Panc1 (cell line): ENCODE measurements at regions not wholly inside any gene's neighbourhood (a gene's known extent, or its start where the extent isn't known, plus 50 kb on each side); places are given as distances from the start of the nearest gene placed in this dataset.

Experiments
- ATAC-seq: fragments of 200-7000 bp; cut with Tn5 transposase; 2 replicates; pipeline ENCODE4 v1.9.1; 2020; ENCODE audit warnings: mild to moderate bottlenecking, moderate library complexity
- BruUV-seq: library from RNA; stranded (reverse); fragments of 400-500 nt; replicated peaks from 2 replicates; lab custom pipeline; 2021; lab: Mats Ljungman, UMichigan
- CTCF ChIA-PET: fragments of 300-600 bp; sonication (Branson Sonifier 250); formaldehyde crosslinking; loops from one replicate; lab custom pipeline; 2022; ENCODE audit warnings: antibody characterized with exemption; lab: Charles Lee
- POLR2A ChIA-PET: fragments of 300-600 bp; sonication (Branson Sonifier 250); formaldehyde crosslinking; loops from one replicate; lab custom pipeline; 2022; ENCODE audit warnings: antibody characterized with exemption; lab: Charles Lee
- DNase-seq: peaks from one replicate; pipeline ENCODE4 v3.0.0-alpha.2; 2010; ENCODE audit warnings: low read depth, low spot score
- H3K27ac ChIP-seq: 2 replicates; pipeline ENCODE4 v1.5.1; 2011; ENCODE audit warnings: mild to moderate bottlenecking, low read length, inconsistent platforms
- H3K27me3 ChIP-seq: fragments of 200-500 bp; sonication (Bioruptor generic); 2 replicates; pipeline ENCODE4 v1.6.0; 2014; ENCODE audit warnings: low read length, inconsistent platforms; ENCODE audit not compliant: control insufficient read depth, insufficient read depth
- H3K36me3 ChIP-seq: fragments of 200-500 bp; sonication (Bioruptor generic); 2 replicates; pipeline ENCODE4 v1.5.1; 2014; ENCODE audit warnings: inconsistent platforms, mild to moderate bottlenecking, low read length, moderate library complexity; ENCODE audit not compliant: control insufficient read depth, insufficient read depth
- H3K4me1 ChIP-seq: 2 replicates; pipeline ENCODE4 v1.5.1; 2011; ENCODE audit warnings: inconsistent platforms, mild to moderate bottlenecking, low read length, moderate library complexity; ENCODE audit not compliant: control insufficient read depth, insufficient read depth
- H3K4me3 ChIP-seq, 2 experiments: 2 replicates each; pipeline ENCODE4 v1.5.1; 2011 to 2012; ENCODE audit warnings: low read depth in 2 of 2, low read length in 2 of 2, mild to moderate bottlenecking in 2 of 2, inconsistent platforms in 1 of 2, moderate library complexity in 1 of 2
- H3K9me3 ChIP-seq: fragments of 200-500 bp; sonication (Bioruptor generic); 2 replicates; pipeline ENCODE4 v1.5.1; 2014; ENCODE audit warnings: low read depth, mild to moderate bottlenecking, inconsistent platforms, low read length, moderate library complexity; ENCODE audit not compliant: control insufficient read depth, insufficient read depth
- CTCF ChIP-seq: fragments of 450-650 bp; IDR thresholded peaks from 2 replicates; pipeline ENCODE4 v1.5.1; 2017; ENCODE audit warnings: mild to moderate bottlenecking
- POLR2AphosphoS5 ChIP-seq: IDR thresholded peaks from 2 replicates; pipeline ENCODE4 v1.6.1; 2012; ENCODE audit warnings: mild to moderate bottlenecking, low read depth, low read length, moderate library complexity
- REST ChIP-seq, 2 experiments: IDR thresholded peaks; 2 replicates each; pipeline ENCODE4 v1.6.1; 2011 to 2012; ENCODE audit warnings: low read depth in 2 of 2, control low read depth in 1 of 2, low read length in 1 of 2, mild to moderate bottlenecking in 1 of 2, moderate library complexity in 1 of 2; ENCODE audit not compliant: insufficient read depth in 1 of 2
- SIN3A ChIP-seq: IDR thresholded peaks from 2 replicates; pipeline ENCODE4 v1.6.1; 2012; ENCODE audit warnings: low read depth, mild to moderate bottlenecking, low read length, moderate library complexity, borderline replicate concordance; ENCODE audit not compliant: insufficient read depth
- TCF7L2 ChIP-seq: IDR thresholded peaks from 2 replicates; pipeline ENCODE4 v1.6.1; 2011; ENCODE audit warnings: mild to moderate bottlenecking, low read depth, low read length, inconsistent platforms
- in situ Hi-C: cut with HindIII; loops from 2 replicates; pipeline ENCODE4 v1.10.0; 2016; ENCODE audit warnings: low sequenced_read_pairs, low pct_unique_long_range_greater_than_20kb
- intact Hi-C: fragments of 100-400 bp; cut with micrococcal nuclease; formaldehyde crosslinking; loops from one replicate; pipeline ENCODE4 v1.10.0; 2022; ENCODE audit not compliant: unreplicated experiment

GRCh38 chr3:5442106-5442785, 254.7 kb downstream of the EDEM1 start:
- no peaks in the 10 kb centered on the region for H3K27me3 ChIP-seq
- TF ChIP-seq CTCF (no peak), TCF7L2 (no peak), REST (IDR thresholded peaks at IDR 0.05; ENCODE audit: insufficient read depth in 1 of 2, low read depth in 2 of 2, low read length in 1 of 2) (no peak), SIN3A (no peak), POLR2AphosphoS5 (no peak)
- no peaks in the 10 kb centered on the region for H3K9me3 ChIP-seq
- no TSS peak for BruUV-seq
- intact Hi-C loops: no loop called here
- no peaks in the 10 kb centered on the region for H3K36me3 ChIP-seq
- DNase-seq: no peak
- in situ Hi-C loops: no loop called here
- POLR2A ChIA-PET: no interaction called here
- no peak overlapping the region for H3K27ac ChIP-seq
- no peak overlapping the region for H3K4me3 ChIP-seq
- ATAC-seq: no peak
- H3K4me1 ChIP-seq: no peaks in the 10 kb centered on the region
- CTCF ChIA-PET: no interaction called here

- no peaks in the 10 kb centered on the region for H3K4me1 ChIP-seq
- in situ Hi-C loops: no loop called here
- TF ChIP-seq POLR2AphosphoS5 (no peak), SIN3A (no peak), CTCF (no peak), TCF7L2 (no peak), REST (IDR thresholded peaks at IDR 0.05; ENCODE audit: insufficient read depth in 1 of 2, low read depth in 2 of 2, low read length in 1 of 2) (no peak)
- H3K9me3 ChIP-seq: no peaks in the 10 kb centered on the region
- intact Hi-C loops: no loop called here
- DNase-seq (no peak), ATAC-seq (no peak)
- no TSS peak for BruUV-seq
- H3K4me3 ChIP-seq: no peak overlapping the region
- CTCF ChIA-PET: no interaction called here
- no peaks in the 10 kb centered on the region for H3K27me3 ChIP-seq
- POLR2A ChIA-PET: no interaction called here
- H3K36me3 ChIP-seq: no peaks in the 10 kb centered on the region
- H3K27ac ChIP-seq: no peak overlapping the region
These were observed 255.3 kb downstream of the EDEM1 start for GRCh38 chr3:5442786-5443138.
